HG03045 (cell line): ENCODE measurements at regions not wholly inside any gene's neighbourhood (a gene's known extent, or its start where the extent isn't known, plus 50 kb on each side); places are given as distances from the start of the nearest gene placed in this dataset.
"Not testable (repeated sequence)": the region's sequence is repeated elsewhere in the genome, so short reads cannot be mapped to it uniquely, and the experiment has no call there.

Experiments
- ATAC-seq: cut with Tn5 transposase; IDR thresholded peaks from one replicate; pipeline ENCODE4 v1.9.1; 2021; ENCODE audit warnings: mild to moderate bottlenecking, moderate library complexity; ENCODE audit not compliant: unreplicated experiment

GRCh38 chr5:60489377-60489776, 210.6 kb downstream of the DEPDC1B start:
- ATAC-seq: no peak

GRCh38 chr5:60488466-60489130, 211.4 kb downstream of the DEPDC1B start:
- no peak for ATAC-seq

- ATAC-seq: no peak
Observed at GRCh38 chr5:60487885-60488442, 212.0 kb downstream of the DEPDC1B start.

- ATAC-seq: no peak
Observed at GRCh38 chr5:60487476-60487875, 212.5 kb downstream of the DEPDC1B start.

- no peak for ATAC-seq
Observed at GRCh38 chr5:60485361-60485760, 214.6 kb downstream of the DEPDC1B start.

GRCh38 chr5:60483050-60483449, 216.9 kb downstream of the DEPDC1B start:
- ATAC-seq: no peak

- no peak for ATAC-seq
Observed at GRCh38 chr5:60482301-60482700, 217.7 kb downstream of the DEPDC1B start.

- ATAC-seq: no peak
Observed at GRCh38 chr5:60479542-60479941, 220.4 kb downstream of the DEPDC1B start.

GRCh38 chr5:60477849-60478248, 222.1 kb downstream of the DEPDC1B start:
- ATAC-seq: no peak

- no peak for ATAC-seq
Observed at GRCh38 chr5:60473654-60474053, 226.3 kb downstream of the DEPDC1B start.

- not testable (repeated sequence) for ATAC-seq
Observed at GRCh38 chr5:60473027-60473426, 226.9 kb downstream of the DEPDC1B start.

- no peak for ATAC-seq
Observed at GRCh38 chr5:60470881-60471280, 229.1 kb downstream of the DEPDC1B start.

GRCh38 chr5:60469286-60469685, 230.7 kb downstream of the DEPDC1B start:
- ATAC-seq: no peak

- ATAC-seq: no peak
Observed at GRCh38 chr5:60463179-60463868, 236.6 kb downstream of the DEPDC1B start.

- no peak for ATAC-seq
Observed at GRCh38 chr5:60458666-60459065, 241.3 kb downstream of the DEPDC1B start.

- no peak for ATAC-seq
Observed at GRCh38 chr5:60457233-60457632, 242.7 kb downstream of the DEPDC1B start.

GRCh38 chr5:60455589-60455988, 244.4 kb downstream of the DEPDC1B start:
- no peak for ATAC-seq

GRCh38 chr5:60454277-60454676, 245.7 kb downstream of the DEPDC1B start:
- ATAC-seq: not testable (repeated sequence)

- ATAC-seq: no peak
Observed at GRCh38 chr5:60453186-60453976, 246.6 kb downstream of the DEPDC1B start.

GRCh38 chr5:60448600-60448999, 251.4 kb downstream of the DEPDC1B start:
- no peak for ATAC-seq

- no peak for ATAC-seq
Observed at GRCh38 chr5:60447488-60447920, 252.5 kb downstream of the DEPDC1B start.
